Daoy (cell line): ENCODE measurements at regions not wholly inside any gene's neighbourhood (a gene's known extent, or its start where the extent isn't known, plus 50 kb on each side); places are given as distances from the start of the nearest gene placed in this dataset.
"Not testable (repeated sequence)": the region's sequence is repeated elsewhere in the genome, so short reads cannot be mapped to it uniquely, and the experiment has no call there.

Experiments
- DNase-seq: peaks from one replicate; pipeline ENCODE4 v3.0.0-alpha.2; 2015; ENCODE audit warnings: low read depth

DNA sequence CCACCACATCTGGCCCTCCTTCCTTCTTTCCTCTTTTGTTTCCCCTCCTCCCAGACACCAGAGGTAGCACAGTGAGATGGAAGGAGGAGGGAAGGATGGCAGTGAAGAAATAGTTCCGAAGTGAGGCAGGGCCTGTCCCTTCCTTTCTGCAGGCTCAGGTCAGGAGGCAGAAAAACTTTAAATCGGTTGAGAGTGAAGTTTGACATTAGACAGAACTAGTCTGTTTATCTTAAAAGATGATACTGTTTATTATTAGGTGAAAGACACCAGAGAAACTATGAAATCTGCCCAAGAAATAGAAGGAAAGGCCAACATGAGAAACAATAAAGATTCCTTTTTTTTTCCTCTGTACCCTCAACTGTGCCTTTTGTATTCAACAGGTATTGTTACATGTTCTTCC lies 670.3 kb downstream of the UTRN start:
- no peak for DNase-seq

DNA sequence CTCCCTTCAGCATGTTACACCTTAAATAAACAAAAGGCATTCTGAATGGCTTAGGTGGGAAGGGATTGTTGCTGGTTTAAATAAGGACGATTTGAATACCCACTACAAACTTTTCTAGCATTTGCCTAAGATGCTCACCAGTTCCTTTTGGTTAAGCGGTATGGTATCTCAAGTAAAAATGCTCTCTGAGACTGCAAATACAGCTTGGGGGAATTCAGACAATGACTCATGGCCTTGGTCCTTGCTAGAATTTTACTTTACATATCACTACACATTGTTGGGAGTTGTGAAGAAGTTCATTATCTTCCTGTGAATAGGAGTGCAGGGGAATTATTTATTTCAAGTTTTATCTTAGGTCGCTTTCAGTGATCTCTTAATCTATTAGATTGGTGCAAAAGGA lies 670.7 kb downstream of the UTRN start:
- peak; percentile 16 for DNase-seq

DNA sequence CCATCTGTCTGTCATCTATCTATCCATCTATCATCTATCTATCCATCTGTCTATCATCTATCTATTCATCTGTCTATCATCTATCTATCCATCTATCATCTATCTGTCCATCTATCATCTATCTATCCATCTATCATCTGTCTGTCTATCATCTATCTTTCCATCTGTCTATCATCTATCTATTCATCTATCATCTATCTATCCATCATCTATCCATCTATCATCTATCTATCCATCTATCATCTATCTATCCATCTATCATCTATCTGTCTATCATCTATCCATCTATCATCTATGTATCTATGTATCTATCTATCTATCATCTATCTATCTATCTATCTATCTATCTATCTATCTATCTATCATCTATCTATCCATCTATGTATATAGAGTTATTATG lies 671.6 kb downstream of the UTRN start:
- not testable (repeated sequence) for DNase-seq

DNA sequence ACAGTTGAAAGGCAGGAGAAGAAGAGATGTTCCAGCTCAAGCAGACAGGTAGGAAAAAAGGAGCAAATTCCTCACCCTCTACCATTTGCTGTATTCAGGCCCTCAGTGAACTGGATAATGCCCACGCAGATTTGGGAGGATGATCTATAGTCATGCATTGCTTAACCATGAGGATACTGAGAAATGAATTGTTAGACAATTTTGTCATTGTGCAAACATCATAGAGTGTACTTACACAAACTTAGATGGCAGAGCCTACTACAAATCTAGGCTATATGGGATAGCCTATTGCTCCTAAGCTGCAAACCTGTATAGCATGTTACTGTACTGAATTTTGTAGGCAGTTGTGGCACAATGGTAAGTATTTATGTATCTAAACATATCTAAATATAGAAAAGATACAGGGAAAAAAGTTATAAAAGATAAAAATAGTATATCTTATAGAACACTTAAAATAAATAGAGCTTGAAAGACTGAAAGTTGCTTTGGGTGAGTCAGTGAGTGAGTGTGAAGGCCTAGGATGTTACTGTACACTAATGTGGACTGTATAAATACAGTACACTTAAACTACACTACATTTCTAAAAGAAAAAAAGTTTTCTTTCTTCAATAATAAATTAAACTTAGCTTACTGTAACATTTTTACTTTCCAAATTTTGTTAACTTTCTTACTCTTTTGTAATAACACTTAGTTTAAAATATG lies 672.3 kb downstream of the UTRN start:
- no peak for DNase-seq

DNA sequence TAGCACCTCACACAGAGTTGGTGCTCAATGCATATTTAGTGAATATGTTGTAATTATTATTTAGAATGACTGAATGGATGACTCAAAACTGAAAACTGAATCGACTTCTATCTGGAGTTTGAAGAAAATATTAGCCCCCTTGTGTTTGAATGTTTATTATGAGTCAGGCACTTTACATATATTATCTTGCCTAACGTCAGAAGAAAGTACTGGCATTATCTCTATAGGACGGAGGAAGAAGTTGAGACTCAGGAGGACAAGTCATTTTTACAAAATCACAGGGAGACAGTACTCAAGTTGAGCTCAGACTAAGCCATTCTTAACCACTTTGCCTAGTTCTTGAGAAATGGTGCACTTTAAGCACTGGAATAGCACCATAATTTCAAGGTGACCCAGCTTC lies 684.0 kb downstream of the UTRN start:
- no peak for DNase-seq

DNA sequence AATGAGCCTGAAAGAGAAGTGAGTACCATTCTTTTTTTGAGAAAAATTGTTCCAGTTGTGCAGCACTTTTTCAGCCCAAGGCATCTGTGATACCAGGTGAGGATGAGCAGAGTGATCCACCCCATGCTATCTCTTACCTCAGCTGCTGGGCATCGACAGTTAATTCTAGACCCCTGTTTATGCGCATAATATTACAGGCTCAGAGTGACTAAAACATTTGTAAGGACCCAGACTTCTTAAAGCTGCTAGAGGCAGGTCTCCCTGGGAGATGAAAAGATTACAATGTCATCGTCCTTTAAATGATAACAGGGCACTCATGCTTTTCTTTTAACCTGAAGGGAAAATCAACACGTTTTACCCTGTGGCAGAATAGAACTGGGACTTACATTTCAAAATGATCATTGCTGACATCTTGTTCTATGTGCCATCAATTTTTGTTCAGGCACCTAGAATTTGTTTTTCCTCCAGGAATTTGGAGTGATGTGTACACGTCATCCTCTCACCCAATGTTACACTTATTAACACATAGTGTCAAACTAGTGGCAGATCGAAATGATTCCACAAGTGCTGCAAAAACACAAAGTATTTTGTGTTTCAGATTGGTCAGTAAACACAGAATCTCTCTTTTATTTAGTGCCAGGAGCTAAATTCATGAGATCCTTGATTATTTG lies 684.6 kb downstream of the UTRN start:
- DNase-seq, result no peak

DNA sequence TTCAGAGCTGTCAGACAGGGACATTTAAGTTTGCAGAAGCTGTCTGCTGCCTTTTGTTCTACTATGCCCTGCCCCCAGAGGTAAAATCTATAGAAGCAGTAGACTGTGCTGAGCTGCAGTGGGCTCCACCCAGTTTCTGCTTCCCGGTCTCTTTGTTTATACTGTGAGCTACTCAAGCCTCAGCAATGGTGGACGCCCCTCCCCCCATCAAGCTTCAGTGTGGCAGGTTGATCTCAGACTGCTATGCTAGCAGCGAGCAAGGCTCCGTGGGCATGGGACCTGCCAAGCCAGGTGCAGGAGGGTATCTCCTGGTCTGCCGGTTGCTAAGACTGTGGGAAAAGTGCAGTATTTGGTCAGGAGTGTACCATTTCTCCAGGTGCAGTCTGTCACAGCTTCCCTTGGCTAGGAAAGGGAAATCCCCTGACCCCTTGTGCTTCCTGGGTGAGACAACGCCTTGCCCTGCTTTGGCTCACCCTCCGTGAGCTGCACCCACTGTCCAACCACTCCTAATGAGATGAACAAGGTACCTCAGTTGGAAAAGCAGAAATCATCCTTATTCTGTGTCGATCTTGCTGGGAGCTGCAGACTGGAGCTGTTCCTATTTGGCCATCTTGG lies 692.2 kb downstream of the UTRN start:
- DNase-seq, result peak; percentile 14

DNA sequence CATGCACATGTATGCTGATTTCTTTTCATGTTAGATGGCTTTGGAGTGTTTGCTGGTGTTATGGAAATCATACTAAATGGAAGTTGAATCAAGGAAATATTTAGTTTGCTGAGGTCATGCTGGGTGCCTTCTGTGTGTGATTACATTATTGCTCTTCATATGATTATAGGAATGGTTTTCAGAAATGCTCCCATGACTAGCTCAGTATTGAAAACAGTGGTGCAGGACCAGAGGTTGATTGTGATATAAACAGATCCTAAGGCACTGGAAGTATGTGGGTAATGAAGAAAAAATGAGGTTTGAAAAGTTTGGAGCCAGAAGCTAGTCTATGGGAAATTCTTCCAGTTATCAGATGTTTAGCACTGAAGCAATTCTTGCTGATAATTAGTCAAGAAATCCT lies 693.1 kb downstream of the UTRN start:
- no peak for DNase-seq

DNA sequence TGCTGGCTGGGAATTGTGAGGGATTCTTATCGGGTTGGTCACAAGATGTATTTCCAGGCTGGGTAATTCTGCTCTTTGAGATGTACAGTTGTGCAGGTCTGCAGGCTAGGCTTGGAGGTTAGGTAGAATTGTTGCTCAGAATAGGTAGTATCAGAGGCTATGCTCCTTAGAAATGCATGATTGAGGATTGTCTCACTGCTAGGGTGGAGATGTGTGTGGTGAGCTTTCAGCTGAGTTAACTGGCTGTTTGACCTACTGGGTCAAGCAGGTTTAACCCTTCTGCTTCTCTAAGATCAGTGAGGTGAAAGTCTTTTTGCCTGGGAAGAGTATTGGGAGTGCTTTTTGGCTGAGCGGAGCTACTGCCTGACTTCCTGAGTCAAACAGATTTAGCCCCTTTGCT lies 701.1 kb downstream of the UTRN start:
- DNase-seq, result no peak

DNA sequence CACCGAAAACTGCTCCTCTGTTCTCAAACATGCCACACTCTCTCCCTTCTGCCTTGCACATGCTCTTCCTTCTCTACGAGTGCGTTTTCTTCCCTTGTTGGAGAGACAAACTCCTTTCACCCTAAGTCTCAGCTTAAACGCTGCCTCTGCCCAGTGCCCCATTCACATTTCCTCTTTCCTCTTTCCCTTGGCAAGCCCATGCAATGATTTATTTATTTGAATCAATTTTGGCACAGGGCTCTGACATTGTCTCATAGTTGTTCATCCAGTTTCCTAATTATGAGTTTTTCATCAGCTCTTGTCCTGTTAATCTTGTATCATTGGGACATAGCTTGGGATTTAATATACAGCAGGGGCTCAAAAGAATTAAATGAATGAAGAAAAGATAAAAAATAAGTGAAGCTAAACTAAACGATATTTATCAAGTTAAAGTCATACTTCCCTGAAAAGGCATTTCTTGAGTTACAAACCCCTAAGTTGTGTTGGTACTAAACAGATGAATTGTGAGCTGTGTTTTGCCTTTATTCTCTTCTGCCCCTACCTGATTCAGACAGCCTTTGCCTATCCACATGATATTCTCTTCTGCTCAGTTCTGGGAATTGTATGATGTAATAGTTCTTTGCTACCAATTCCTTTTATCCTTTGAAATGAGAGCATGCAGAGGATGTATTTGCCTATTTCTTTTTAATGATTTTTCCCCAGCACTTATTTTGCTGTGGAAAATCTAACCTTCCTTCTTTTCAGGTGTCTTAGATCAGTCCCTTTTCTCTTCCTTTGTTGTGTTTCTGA lies 704.4 kb downstream of the UTRN start:
- no peak for DNase-seq

DNA sequence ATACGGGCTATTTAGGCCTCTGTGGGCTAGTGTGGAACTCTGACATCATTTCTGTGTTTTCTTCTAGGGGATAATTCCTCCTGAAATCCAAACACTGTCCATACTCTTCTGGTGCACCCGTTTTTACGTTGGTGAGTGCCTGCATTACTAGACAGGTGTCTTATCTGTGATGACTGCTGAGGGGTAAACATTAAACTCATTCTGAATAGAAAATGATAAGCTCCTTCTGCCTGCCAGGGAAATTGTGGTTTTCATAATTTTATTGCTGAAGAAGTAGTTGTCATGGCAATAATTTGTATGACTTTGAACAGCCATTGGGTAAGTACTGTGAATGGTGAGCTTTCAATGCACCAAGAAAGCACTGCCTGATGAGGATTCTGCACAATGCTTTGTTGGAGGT lies 705.6 kb downstream of the UTRN start:
- DNase-seq, result no peak

DNA sequence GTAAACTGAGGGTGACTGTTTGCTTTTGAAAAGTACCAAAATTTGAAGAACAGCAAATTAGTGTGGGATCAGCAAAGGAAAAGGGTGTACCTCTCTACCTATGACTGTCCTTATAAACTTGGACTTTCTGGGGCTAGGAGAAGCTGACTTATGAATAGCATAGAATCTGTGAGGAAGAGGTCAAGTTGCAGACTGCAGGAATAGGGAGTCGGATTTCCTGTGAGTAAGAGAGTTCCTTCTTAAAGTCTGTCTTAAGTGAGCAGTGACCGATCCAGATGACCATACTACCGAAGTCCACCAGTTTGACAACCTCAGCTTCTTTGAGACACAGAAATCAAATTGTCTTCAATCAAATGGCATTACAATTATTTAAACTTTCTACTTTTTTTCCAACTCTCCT lies 708.7 kb downstream of the UTRN start:
- DNase-seq, result no peak

DNA sequence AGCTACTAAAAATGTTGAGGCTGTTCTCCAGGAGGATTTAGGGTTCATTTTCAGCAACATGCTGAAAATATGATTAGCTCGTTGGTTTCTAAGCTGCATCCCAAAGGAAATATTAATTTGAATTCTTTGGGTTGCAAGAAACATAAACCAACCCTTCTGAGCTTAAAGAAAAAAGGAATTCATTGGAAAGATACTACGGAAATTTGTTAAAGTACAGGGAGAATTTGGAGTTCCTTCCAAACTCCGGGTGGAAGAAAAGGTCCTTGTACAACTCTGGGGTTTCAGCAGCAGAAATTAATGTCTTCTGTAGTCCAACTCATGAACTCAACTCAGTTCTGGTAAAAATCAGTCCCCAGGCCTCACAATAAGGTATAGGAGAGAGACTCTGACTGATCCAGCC lies 712.9 kb downstream of the UTRN start:
- no peak for DNase-seq

DNA sequence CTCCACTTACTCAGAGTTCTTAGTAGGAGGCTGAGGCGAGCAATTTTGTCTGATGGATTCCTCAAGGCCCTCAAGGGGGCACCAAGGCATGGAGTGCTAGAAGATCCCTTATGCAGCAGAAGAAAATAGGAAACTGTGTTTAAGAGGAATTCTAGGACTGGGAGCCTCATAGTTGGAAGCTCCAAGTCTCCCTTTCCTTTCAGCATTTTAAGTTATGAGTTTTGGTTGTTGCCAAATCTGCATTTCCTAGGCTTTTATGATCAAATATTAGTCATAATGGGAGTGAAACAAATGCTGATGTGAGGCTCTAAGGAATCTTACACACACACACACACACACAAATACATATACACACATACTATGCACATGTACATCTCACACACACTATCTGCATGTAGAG lies 714.0 kb downstream of the UTRN start:
- DNase-seq, result no peak

DNA sequence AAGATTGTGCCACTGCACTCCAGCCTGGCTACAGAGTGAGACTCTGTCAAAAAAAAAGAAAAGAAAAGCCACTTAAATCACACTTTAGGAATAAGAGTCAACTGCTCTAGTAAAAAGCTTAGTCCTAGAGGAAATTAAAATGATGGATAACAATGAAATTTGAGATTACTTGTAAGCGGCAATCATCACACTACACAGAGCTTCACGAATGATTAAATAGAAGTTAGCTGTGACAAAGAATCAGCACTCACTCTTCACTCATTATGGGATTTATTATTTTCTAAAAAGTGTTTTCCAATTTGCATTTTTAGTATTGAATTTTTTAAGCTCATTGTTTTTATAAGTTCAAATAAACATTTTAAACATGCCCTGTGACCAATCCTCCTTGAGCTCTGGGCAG lies 718.0 kb downstream of the UTRN start:
- DNase-seq, result no peak

DNA sequence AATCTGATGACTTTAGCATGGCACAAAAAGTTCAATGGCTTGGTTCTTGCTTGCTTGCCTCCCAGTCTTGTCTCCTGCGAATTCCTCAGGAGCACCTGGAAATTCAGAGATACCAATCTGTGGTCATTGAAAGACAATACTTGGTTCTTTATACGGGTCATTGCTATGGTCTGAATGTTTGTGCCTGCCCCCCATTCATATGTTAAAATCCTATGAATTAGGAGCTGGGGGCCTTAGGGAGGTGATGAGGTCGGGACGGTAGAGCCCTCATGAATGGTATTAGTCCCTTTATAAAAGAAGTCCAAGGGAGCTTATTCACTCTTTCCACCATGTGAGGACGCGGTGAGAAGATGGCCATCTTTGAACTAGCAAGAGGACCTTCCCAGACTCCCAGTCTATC lies 721.8 kb downstream of the UTRN start:
- no peak for DNase-seq

DNA sequence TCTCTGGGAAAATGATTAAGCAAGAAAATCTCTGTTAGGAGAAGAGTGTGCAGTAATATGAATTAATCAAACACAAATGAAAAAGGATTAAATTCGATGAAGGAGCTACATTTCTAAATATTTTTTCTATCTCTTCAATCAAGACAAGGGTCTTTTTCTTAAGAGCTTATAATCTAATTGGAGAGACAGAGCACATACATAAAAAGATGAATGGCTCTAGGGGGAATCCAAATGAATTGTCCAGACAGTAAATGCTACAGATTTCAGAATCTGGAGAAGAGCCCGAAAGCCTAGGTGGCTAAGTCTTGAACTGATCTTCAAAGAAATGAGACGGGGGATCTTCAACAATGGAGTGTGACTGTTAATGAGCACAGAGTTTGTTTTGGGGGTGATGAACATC lies 723.6 kb downstream of the UTRN start:
- no peak for DNase-seq

DNA sequence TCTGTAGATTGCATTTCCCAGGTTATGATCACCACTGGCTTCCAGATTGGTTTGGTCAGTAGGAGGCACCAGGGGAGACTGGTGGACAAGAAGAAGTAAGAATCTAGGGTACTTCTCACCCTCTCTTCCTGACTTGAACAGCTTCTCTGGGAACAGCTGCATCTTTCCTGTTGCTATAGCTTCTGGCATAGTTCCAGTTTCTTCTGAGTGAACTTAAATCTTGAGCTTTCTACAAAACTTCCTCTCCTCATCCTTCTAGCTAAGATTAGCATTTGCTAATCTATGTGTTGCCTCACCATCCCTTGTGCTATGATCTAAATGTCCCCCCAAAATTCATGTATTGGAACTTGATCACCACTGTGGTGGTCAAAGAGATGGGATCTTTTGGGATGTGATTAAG lies 724.6 kb downstream of the UTRN start:
- DNase-seq, result no peak

DNA sequence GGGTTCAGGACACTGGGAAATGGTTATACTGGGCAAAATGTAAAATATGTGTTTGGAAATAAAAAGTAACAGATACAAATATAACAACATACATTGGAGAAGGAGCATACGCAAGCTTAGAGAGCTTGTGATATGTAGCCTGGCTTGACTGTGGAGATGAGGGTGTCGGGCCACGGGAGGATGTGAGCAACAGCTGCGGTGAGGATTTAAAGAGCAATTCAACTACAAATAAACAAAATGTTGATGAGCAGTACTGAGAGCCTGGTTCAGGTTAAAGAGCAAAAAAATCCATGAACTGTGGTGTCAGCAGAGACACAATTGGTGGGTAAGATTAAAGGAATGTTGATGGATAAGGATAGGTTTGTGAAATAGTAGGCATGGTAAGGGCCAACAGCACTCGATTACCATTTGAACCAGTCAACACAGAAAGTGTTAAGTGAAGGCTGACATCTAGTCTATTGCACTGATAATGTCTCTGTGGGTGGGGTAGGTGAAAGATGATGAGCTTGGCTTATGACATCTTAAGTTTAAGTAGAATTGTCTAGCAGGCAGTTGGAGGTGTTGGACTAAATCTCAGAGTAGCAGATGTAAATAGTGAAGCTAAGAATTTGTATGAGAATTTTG lies 723.2 kb downstream of the EPM2A start:
- DNase-seq, result peak; percentile 36

DNA sequence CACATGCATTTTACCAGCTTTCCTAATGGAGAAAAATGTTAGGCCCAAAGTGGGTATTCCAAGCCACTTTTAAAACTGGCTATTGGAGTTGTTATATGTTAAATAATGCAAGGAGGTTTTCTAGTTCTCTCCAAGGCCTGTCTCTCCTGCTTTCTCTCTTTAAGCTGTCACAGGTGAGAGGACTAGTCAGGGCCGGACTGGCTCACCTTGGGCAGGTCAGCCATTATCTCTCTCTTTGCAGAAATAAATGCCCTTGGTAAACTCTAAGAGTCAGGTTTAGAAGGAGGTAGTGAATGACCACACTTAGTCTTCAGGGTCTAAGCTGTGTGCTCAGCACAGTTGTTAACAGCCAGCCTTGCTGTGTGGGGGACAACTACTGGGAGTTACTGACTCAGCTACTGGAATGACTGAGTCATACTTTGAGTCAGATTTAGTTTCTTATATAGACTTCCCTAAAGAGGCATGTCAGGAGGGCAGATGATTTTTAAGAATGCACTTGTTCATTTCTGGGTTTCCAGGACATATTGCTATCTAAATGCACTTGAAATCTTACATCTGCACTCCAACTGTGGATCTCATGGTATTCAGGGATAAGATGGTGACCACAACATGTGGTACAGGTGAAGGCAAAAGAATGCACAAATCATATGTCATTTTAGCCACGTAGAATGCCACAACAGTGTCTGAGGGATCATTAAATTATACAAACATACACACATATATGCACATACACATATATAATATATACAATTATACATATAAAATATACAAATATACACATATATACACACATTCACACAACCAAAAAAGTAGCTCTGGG lies 719.4 kb downstream of the EPM2A start:
- peak; percentile 86 for DNase-seq

DNA sequence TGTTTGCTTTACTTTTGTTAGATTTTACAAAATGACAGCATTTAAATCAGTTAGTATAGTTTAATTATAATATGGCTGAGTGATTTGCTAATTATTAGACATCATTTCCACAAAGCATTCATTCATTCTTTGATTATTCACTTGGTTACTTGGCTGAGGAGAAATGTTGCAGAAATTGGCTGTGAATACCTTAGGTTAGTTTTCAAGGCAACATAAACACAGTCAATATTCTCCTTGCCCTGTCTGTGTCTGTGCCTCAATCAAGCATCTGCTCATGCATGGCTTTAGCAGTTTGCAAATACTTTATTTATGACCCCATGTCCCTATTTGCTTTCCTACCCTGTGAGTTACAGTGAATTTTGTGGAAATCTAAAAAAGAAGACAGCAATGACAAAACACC lies 718.3 kb downstream of the EPM2A start:
- DNase-seq, result no peak
